H9 (cell line): ENCODE measurements at regions not wholly inside any gene's neighbourhood (a gene's known extent, or its start where the extent isn't known, plus 50 kb on each side); places are given as distances from the start of the nearest gene placed in this dataset.

Source experiments
- DNase-seq: peaks from one replicate; pipeline ENCODE4 v3.0.0-alpha.2; 2017
- H2AFZ ChIP-seq: one replicate; pipeline ENCODE4 v1.6.1; 2013; ENCODE audit warnings: mild to moderate bottlenecking, low read length, control low read depth, moderate library complexity
- H2AK5ac ChIP-seq: 2 replicates; pipeline ENCODE4 v1.6.1; 2013; ENCODE audit warnings: low read length, control low read depth, mixed read lengths; ENCODE audit not compliant: insufficient read length
- H2BK120ac ChIP-seq: one replicate; pipeline ENCODE4 v1.6.1; 2013; ENCODE audit warnings: low read depth, mild to moderate bottlenecking, low read length, control low read depth, inconsistent platforms; ENCODE audit not compliant: poor library complexity, severe bottlenecking
- H2BK12ac ChIP-seq: 2 replicates; pipeline ENCODE4 v1.6.1; 2013; ENCODE audit warnings: low read length, control low read depth, mixed read lengths, low read depth; ENCODE audit not compliant: insufficient read length
- H2BK15ac ChIP-seq: 2 replicates; pipeline ENCODE4 v1.6.1; 2013; ENCODE audit warnings: low read depth, low read length, control low read depth
- H2BK20ac ChIP-seq: one replicate; pipeline ENCODE4 v1.6.1; 2013; ENCODE audit warnings: low read depth, mild to moderate bottlenecking, low read length, control low read depth, inconsistent platforms; ENCODE audit not compliant: poor library complexity, severe bottlenecking
- H2BK5ac ChIP-seq: 2 replicates; pipeline ENCODE4 v1.6.1; 2013; ENCODE audit warnings: low read length, control low read depth, mixed read lengths; ENCODE audit not compliant: insufficient read length
- H3K14ac ChIP-seq: 2 replicates; pipeline ENCODE4 v1.6.1; 2013; ENCODE audit warnings: low read length, control low read depth; ENCODE audit not compliant: insufficient read depth
- H3K18ac ChIP-seq: 2 replicates; pipeline ENCODE4 v1.6.1; 2013; ENCODE audit warnings: low read depth, mild to moderate bottlenecking, mixed read lengths, low read length, control low read depth; ENCODE audit not compliant: insufficient read length
- H3K23ac ChIP-seq: 2 replicates; pipeline ENCODE4 v1.6.1; 2013; ENCODE audit warnings: low read length, control low read depth, mixed read lengths, low read depth; ENCODE audit not compliant: insufficient read length
- H3K23me2 ChIP-seq: 2 replicates; pipeline ENCODE4 v1.6.1; 2013; ENCODE audit warnings: low read depth, mild to moderate bottlenecking, mixed read lengths, low read length, control low read depth; ENCODE audit not compliant: insufficient read length, poor library complexity, severe bottlenecking
- H3K27ac ChIP-seq: 2 replicates; pipeline ENCODE4 v1.5.1; 2013; ENCODE audit warnings: low read length, control low read depth, mixed read lengths, low read depth; ENCODE audit not compliant: insufficient read length
- H3K27me3 ChIP-seq: 2 replicates; pipeline ENCODE4 v1.6.1; 2013; ENCODE audit warnings: low read length, control low read depth, inconsistent platforms; ENCODE audit not compliant: insufficient read depth
- H3K4ac ChIP-seq: 2 replicates; pipeline ENCODE4 v1.6.1; 2013; ENCODE audit warnings: low read depth, mild to moderate bottlenecking, control low read depth, inconsistent platforms, low read length, moderate library complexity
- H3K4me1 ChIP-seq: 2 replicates; pipeline ENCODE4 v1.6.1; 2013; ENCODE audit warnings: low read length, control low read depth, inconsistent platforms; ENCODE audit not compliant: insufficient read depth
- H3K4me2 ChIP-seq: 2 replicates; pipeline ENCODE4 v1.6.1; 2013; ENCODE audit warnings: low read length, control low read depth, mixed read lengths; ENCODE audit not compliant: insufficient read length, insufficient read depth
- H3K56ac ChIP-seq: 2 replicates; pipeline ENCODE4 v1.6.1; 2013; ENCODE audit warnings: low read depth, mild to moderate bottlenecking, mixed read lengths, low read length, control low read depth; ENCODE audit not compliant: insufficient read length
- H3K79me1 ChIP-seq: 2 replicates; pipeline ENCODE4 v1.6.1; 2013; ENCODE audit warnings: low read depth, mild to moderate bottlenecking, moderate library complexity, low read length, control low read depth, inconsistent platforms; ENCODE audit not compliant: insufficient read depth, poor library complexity, severe bottlenecking
- H3K79me2 ChIP-seq: 2 replicates; pipeline ENCODE4 v1.6.1; 2013; ENCODE audit warnings: low read length, control low read depth, inconsistent platforms; ENCODE audit not compliant: insufficient read depth
- H3K9ac ChIP-seq: 2 replicates; pipeline ENCODE4 v1.6.1; 2013; ENCODE audit warnings: low read length, control low read depth, mixed read lengths; ENCODE audit not compliant: insufficient read length; ENCODE audit errors: extremely low read depth
- H3K9me3 ChIP-seq: one replicate; pipeline ENCODE4 v1.6.1; 2013; ENCODE audit warnings: low read depth, low read length, inconsistent platforms; ENCODE audit not compliant: control insufficient read depth
- H3T11ph ChIP-seq: one replicate; pipeline ENCODE4 v1.6.1; 2013; ENCODE audit warnings: mild to moderate bottlenecking, low read length, control low read depth, inconsistent platforms
- H4K20me1 ChIP-seq: one replicate; pipeline ENCODE4 v1.6.1; 2013; ENCODE audit not compliant: control insufficient read depth, insufficient read length, insufficient read depth
- H4K5ac ChIP-seq: 2 replicates; pipeline ENCODE4 v1.6.1; 2013; ENCODE audit warnings: low read depth, mild to moderate bottlenecking, mixed read lengths, low read length, control low read depth; ENCODE audit not compliant: insufficient read length
- H4K8ac ChIP-seq: replicated peaks from 2 replicates; pipeline ENCODE4 v1.6.1; 2013; ENCODE audit warnings: low read length, control low read depth, mixed read lengths, low read depth; ENCODE audit not compliant: insufficient read length
- H4K91ac ChIP-seq: 2 replicates; pipeline ENCODE4 v1.6.1; 2013; ENCODE audit warnings: low read depth, mild to moderate bottlenecking, moderate library complexity, mixed read lengths, low read length, control low read depth; ENCODE audit not compliant: insufficient read length
- H3K27ac Mint-ChIP-seq, 3 experiments: 2 replicates in 2 of 3; 3 replicates in 1 of 3; pipeline ENCODE4 v1.8.0; 2020 to 2021; ENCODE audit warnings: mixed read lengths in 3 of 3, mild to moderate bottlenecking in 1 of 3, moderate library complexity in 1 of 3
- H3K27me3 Mint-ChIP-seq: 2 replicates; pipeline ENCODE4 v1.8.0; 2021; ENCODE audit warnings: low read depth, mild to moderate bottlenecking, moderate library complexity, mixed read lengths
- H3K36me3 Mint-ChIP-seq, 3 experiments: 2 replicates in 2 of 3; 3 replicates in 1 of 3; pipeline ENCODE4 v1.8.0; 2020 to 2021; ENCODE audit warnings: low read depth in 3 of 3, mixed read lengths in 3 of 3; ENCODE audit not compliant: insufficient read depth in 1 of 3
- H3K4me1 Mint-ChIP-seq, 2 experiments: 2 replicates each; pipeline ENCODE4 v1.8.0; 2020; ENCODE audit warnings: mixed read lengths in 2 of 2
- H3K4me3 Mint-ChIP-seq, 2 experiments: 2 replicates in 1 of 2; 3 replicates in 1 of 2; pipeline ENCODE4 v1.8.0; 2020 to 2021; ENCODE audit warnings: mild to moderate bottlenecking in 2 of 2, mixed read lengths in 2 of 2, moderate library complexity in 1 of 2
- H3K9me3 Mint-ChIP-seq, 2 experiments: 2 replicates in 1 of 2; 3 replicates in 1 of 2; pipeline ENCODE4 v1.8.0; 2020; ENCODE audit warnings: mild to moderate bottlenecking in 2 of 2, mixed read lengths in 2 of 2, moderate library complexity in 1 of 2
- CTCF ChIP-seq: fragments of 200-600 bp; sonication (generic); conservative IDR thresholded peaks from 3 replicates; pipeline ENCODE4 v1.8.0; 2021; ENCODE audit warnings: antibody characterized with exemption, mild to moderate bottlenecking
- WGBS: extraction: QIAGEN DNeasy Blood & Tissue Kit; methylation state at CpG from one replicate; pipeline ENCODE4 v1.1.7; 2013; ENCODE audit warnings: missing lambda C conversion rate, low lambda C conversion rate, mixed read lengths; ENCODE audit not compliant: insufficient read length; ENCODE audit errors: extremely low coverage; 5-methylcytosine and 5-hydroxymethylcytosine counted together

GRCh38 chr1:58979086-58979485, 195.2 kb upstream of the JUN start:
- H3K27me3 Mint-ChIP-seq = peaks cover 8% of the 10 kb centered on the region

More at GRCh38 chr1:58979086-58979485, 195.2 kb upstream of the JUN start:
- Histone ChIP-seq H2BK20ac (no peak overlapping the region), H3K27ac (no peak overlapping the region), H2BK5ac (no peak overlapping the region), H3K14ac (no peak overlapping the region), H3K9me3 (no peaks in the 10 kb centered on the region), H4K5ac (no peak overlapping the region), H3K4me2 (no peak overlapping the region), H4K8ac (no peak overlapping the region), H3K79me1 (no peaks in the 10 kb centered on the region), H3K4me1 (peaks cover 10% of the 10 kb centered on the region), H3K4ac (no peak overlapping the region), H2AFZ (no peak overlapping the region), H2BK15ac (no peak overlapping the region), H2BK12ac (no peak overlapping the region), H3K79me2 (no peaks in the 10 kb centered on the region), H3K23ac (no peak overlapping the region), H3K9ac (no peak overlapping the region), H4K91ac (no peak overlapping the region), H3K56ac (no peak overlapping the region), H3K18ac (no peak overlapping the region), H4K20me1 (no peaks in the 10 kb centered on the region), H2AK5ac (no peak overlapping the region), H3T11ph (no peak overlapping the region), H2BK120ac (no peak overlapping the region), H3K23me2 (no peaks in the 10 kb centered on the region), H3K27me3 (no peaks in the 10 kb centered on the region)
- TF ChIP-seq CTCF = no peak
- Mint-ChIP-seq H3K27ac (no peak overlapping the region), H3K9me3 (no peaks in the 10 kb centered on the region; a peak in 1 of 5 replicates), H3K36me3 (no peaks in the 10 kb centered on the region; a peak in 1 of 7 replicates), H3K4me1 (peaks cover 21 to 25% of the 10 kb centered on the region in 2 experiments), H3K4me3 (no peak overlapping the region)
- WGBS = no CpG with 5 or more reads among the region's 3 CpGs
- DNase-seq = no peak
